ENCODE measurements at regions not wholly inside any gene's neighbourhood (a gene's known extent, or its start where the extent isn't known, plus 50 kb on each side); places are given as distances from the start of the nearest gene placed in this dataset.

DNA sequence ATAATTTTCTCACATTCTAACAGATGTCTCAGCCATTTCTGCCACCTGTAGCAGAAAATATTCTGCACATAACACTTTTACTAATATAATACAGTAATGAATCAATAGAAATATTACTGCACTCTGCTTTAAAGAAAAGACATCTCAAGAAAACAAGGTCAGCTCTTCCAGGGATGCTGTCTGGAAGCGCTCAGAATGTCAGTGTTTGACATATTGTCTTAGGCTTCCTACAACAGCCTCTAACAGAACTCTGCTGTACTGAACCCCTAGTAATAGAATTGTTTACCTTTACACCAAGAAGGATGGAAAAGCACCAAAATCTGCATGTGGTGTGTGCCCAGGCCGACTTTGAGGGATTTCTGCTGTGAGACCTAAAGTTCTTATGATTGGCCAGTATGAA is 61.9 kb upstream of the FSTL1 start:
- peaks cover 3% of the 10 kb centered on the region for H3K9me3 ChIP-seq (ENCODE audit: insufficient read depth, low read length, severe bottlenecking)
- no peak overlapping the region for H3K9ac ChIP-seq (ENCODE audit: low read depth, low read length)
- H3K4me1 ChIP-seq (ENCODE audit: insufficient read depth, low read length): no peaks in the 10 kb centered on the region
- ATAC-seq (ENCODE audit: insufficient read depth, low read depth) (no peak), DNase-seq (no peak)
- H2AFZ ChIP-seq (ENCODE audit: low read depth, low read length): no peak overlapping the region
- no peaks in the 10 kb centered on the region for H3K79me2 ChIP-seq (ENCODE audit: insufficient read depth, low read length)
- H3K27me3 ChIP-seq (ENCODE audit: insufficient read depth, low read length, poor library complexity): no peaks in the 10 kb centered on the region
- no peak for TF ChIP-seq EZH2 (IDR thresholded peaks at IDR 0.05; ENCODE audit: borderline replicate concordance, low read depth, low read length, severe bottlenecking)
- no peak for TF ChIP-seq CTCF (IDR thresholded peaks at IDR 0.05; ENCODE audit: borderline replicate concordance, extremely low read depth, low read length, poor library complexity, severe bottlenecking)
- no peak overlapping the region for H3K27ac ChIP-seq (ENCODE audit: low read length)
- H3K4me2 ChIP-seq (ENCODE audit: insufficient read depth, low read length): no peak overlapping the region
- H3K4me3 ChIP-seq (ENCODE audit: low read depth in 1 of 2, low read length in 2 of 2): no peak overlapping the region
- H4K20me1 ChIP-seq (ENCODE audit: insufficient read depth, low read length): no peaks in the 10 kb centered on the region
- no peaks in the 10 kb centered on the region for H3K36me3 ChIP-seq (ENCODE audit: insufficient read depth, low read length)

DNA sequence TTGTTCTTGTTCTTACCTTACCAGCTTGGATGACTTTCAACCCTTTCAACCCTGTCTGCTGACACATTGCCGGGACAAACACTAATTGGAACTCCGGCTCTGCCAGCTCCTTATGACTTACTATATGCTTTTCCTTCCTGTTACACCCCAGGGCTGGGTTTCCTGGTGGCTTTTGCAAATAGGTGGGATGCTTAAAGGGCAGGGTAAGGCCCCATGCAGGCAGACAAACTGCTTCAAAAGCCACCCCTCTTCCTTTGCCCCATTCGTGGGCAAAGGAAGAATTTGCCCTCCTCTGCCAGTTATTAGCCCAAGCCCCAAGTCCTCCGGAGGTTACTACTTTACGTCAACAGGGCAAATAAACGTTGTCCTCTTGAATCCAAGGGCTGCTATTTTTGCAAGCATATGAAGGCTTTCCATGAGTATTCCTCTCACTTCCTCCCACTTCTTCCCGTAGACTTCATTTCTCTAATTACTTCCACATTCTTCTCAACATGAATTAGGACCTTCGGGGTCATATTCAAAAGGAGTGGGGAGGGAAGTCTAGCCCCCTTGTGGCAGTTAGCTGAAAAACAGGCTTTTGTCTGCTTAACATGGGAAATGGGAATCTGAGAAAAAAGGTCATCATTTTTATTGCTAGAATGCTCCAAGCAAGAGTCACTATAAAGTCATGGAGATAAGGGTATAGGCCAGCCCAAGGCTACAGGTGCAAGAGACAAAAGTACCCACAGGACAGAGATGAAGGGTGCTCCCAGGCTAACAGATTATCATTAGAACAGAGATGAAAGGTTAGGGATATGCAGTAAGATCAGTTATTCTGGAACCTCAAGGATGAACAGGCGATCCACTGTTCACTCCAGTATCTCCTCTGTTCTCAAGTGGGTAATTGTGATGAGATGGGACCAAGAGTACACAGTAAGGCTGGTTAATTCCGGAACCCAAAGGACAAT is 56.3 kb upstream of the FSTL1 start:
- no peak overlapping the region for H3K9ac ChIP-seq (ENCODE audit: low read depth, low read length)
- H3K27ac ChIP-seq (ENCODE audit: low read length): no peak overlapping the region
- no peak overlapping the region for H2AFZ ChIP-seq (ENCODE audit: low read depth, low read length)
- peaks cover 3% of the 10 kb centered on the region for H3K9me3 ChIP-seq (ENCODE audit: insufficient read depth, low read length, severe bottlenecking)
- TF ChIP-seq CTCF (IDR thresholded peaks at IDR 0.05; ENCODE audit: borderline replicate concordance, extremely low read depth, low read length, poor library complexity, severe bottlenecking) (peak; percentile 52), EZH2 (IDR thresholded peaks at IDR 0.05; ENCODE audit: borderline replicate concordance, low read depth, low read length, severe bottlenecking) (no peak)
- H3K4me1 ChIP-seq (ENCODE audit: insufficient read depth, low read length): no peaks in the 10 kb centered on the region
- no peak for ATAC-seq (ENCODE audit: insufficient read depth, low read depth)
- H3K79me2 ChIP-seq (ENCODE audit: insufficient read depth, low read length): no peaks in the 10 kb centered on the region
- H4K20me1 ChIP-seq (ENCODE audit: insufficient read depth, low read length): no peaks in the 10 kb centered on the region
- no peak overlapping the region for H3K4me3 ChIP-seq (ENCODE audit: low read depth in 1 of 2, low read length in 2 of 2)
- H3K4me2 ChIP-seq (ENCODE audit: insufficient read depth, low read length): no peak overlapping the region
- peak; percentile 7 for DNase-seq
- H3K27me3 ChIP-seq (ENCODE audit: insufficient read depth, low read length, poor library complexity): no peaks in the 10 kb centered on the region
- H3K36me3 ChIP-seq (ENCODE audit: insufficient read depth, low read length): no peaks in the 10 kb centered on the region

DNA sequence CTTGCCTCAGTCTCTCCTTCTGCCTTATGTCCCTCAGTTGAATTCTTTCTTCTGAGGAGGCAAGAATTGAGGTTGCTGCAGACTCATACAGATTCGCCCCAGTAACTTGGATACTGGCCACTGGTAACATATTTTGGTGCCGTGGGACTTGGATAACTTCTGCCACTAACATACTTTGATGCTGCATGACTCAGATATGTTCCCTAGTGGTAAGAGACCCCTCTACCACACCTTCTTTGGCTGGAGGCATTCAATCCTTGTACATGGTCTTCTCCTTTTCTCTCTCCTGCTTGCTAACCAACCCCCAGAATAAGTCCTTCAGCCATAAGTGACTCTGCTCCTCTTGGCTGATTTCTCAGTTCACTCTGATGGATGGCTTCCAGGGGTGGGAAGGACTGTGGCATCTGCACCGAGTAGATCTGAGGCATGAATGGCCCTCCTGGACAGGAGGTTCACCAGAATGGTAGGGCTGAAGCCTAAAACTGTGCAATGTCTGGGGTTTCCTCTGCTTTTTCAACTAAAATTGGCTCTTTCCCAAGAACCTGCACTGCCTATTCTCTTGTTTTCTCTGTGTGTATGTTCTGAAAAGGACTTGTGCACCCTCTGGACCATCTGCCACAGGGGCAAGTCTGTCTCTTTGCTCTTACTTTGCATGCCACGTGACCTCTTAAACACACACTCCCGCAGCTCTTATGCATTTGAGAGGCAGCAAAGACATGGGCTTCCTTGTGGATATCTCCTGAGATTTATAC is 55.5 kb upstream of the FSTL1 start:
- Histone ChIP-seq H3K36me3 (ENCODE audit: insufficient read depth, low read length) (no peaks in the 10 kb centered on the region), H3K9me3 (ENCODE audit: insufficient read depth, low read length, severe bottlenecking) (peaks cover 3% of the 10 kb centered on the region), H3K9ac (ENCODE audit: low read depth, low read length) (no peak overlapping the region), H3K79me2 (ENCODE audit: insufficient read depth, low read length) (no peaks in the 10 kb centered on the region), H2AFZ (ENCODE audit: low read depth, low read length) (no peak overlapping the region), H3K4me1 (ENCODE audit: insufficient read depth, low read length) (no peaks in the 10 kb centered on the region), H3K27me3 (ENCODE audit: insufficient read depth, low read length, poor library complexity) (no peaks in the 10 kb centered on the region), H3K4me2 (ENCODE audit: insufficient read depth, low read length) (no peak overlapping the region), H3K4me3 (ENCODE audit: low read depth in 1 of 2, low read length in 2 of 2) (no peak overlapping the region), H4K20me1 (ENCODE audit: insufficient read depth, low read length) (no peaks in the 10 kb centered on the region), H3K27ac (ENCODE audit: low read length) (no peak overlapping the region)
- DNase-seq (no peak), ATAC-seq (ENCODE audit: insufficient read depth, low read depth) (no peak)
- TF ChIP-seq CTCF (IDR thresholded peaks at IDR 0.05; ENCODE audit: borderline replicate concordance, extremely low read depth, low read length, poor library complexity, severe bottlenecking) (no peak), EZH2 (IDR thresholded peaks at IDR 0.05; ENCODE audit: borderline replicate concordance, low read depth, low read length, severe bottlenecking) (no peak)
